Stimulated activated CD8-positive, alpha-beta memory T cell treated with anti-CD3 and anti-CD28 coated beads, Interleukin-4, amount 100 ng/mL, for 48 hours (primary cell): ENCODE measurements at regions not wholly inside any gene's neighbourhood (a gene's known extent, or its start where the extent isn't known, plus 50 kb on each side); places are given as distances from the start of the nearest gene placed in this dataset.

ENCODE experiments used
- DNase-seq: peaks from one replicate; pipeline ENCODE4 v3.0.0-alpha.2; 2020

DNA sequence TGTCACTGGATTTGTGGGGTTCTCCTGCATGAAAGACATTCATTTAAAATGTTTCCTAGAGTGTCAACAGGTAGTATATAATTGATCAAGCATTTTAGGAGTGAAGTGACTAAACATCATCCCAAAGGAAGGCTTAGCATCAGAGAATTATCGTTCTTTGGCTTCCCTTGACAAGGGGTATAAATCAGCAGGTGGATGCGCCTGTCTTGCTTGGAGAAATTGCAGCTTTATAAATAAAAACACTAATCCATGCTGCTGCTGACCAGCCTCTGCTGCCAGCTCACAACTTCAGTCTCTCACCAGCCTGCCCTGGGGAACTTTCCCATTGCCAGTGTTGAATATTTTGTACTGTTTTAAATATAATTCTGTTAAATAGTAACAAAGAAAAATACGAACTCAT lies 1184.7 kb upstream of the TENM4 start:
- DNase-seq: no peak

- DNase-seq: no peak
Observed at GRCh38 chr11:80621871-80622270, 1181.0 kb upstream of the TENM4 start.

DNA sequence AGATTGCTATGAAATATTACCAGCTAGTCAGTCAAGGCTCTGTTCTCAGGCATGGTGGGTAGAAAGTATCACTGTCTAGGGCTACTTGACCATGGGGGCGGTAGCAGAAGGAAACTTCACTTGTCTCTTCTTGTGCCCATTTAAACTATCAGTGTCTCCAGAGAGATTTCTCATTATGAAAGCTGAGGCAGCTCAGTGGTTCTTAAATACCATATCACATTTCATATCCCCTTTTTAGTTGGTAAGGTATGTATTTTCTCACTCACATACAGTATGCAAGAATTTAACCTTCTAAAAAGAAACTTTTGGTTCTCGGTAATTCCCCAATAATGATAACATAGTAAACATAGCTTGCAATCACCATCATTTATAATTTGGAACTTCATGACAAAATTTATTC lies 1180.0 kb upstream of the TENM4 start:
- DNase-seq: no peak

- DNase-seq: no peak
Observed at GRCh38 chr11:80617156-80617555, 1176.3 kb upstream of the TENM4 start.

DNA sequence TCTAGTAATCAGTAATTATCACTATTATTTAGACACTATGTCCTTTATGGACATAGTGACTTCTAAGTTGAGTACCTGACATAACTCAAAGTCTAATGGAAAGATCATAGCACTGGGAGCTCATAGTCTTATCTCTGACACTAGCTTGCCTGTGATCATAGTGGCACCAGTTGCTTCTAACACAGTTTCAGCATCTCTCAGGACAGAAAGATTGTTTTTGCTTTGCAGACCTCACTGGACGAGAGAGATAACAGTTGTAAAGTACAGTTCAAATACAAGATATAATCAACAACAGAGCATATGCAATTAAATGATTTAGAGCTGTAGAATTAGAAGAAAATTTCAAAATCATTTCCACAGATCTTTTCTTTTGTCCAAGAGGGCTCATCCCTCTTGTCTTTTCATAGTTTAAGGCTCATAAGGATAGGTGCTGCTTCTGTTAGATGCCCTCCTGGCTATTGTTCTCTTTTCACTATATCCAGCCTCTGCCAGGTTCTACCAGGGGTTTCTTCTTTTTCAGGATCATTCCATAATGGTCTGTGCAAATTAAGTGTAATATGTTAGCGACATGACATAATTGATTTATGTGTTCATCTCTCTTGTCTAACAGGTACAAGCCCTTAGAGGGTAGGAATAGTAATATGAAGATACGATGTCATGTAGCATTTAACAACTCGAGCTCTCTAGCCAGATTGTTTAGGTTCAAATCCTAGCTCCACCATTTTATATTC lies 1175.4 kb upstream of the TENM4 start:
- DNase-seq: no peak

- no peak for DNase-seq
Observed at GRCh38 chr11:80613655-80614054, 1172.8 kb upstream of the TENM4 start.

- no peak for DNase-seq
Observed at GRCh38 chr11:80610516-80610915, 1169.7 kb upstream of the TENM4 start.

GRCh38 chr11:80603472-80603871 lies 1162.6 kb upstream of the TENM4 start:
- no peak for DNase-seq

DNA sequence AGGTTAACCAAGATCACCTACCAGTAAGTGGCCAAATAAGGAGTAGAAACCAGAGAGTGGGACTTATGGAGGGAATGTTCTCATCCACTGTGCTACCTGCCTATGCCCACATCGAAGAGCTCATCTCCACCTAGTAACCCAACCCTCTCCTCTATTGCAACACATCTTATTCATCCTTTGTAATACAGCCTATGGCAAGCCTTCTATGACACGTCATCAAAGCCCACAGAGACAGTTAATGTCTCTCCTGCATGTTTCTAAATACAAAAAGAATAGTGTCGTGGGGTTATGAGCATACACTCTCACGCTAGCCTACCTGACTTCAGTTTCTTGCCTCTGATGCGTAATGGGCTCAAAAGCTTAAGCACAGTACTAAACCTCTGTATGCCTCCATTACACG lies 1158.1 kb upstream of the TENM4 start:
- no peak for DNase-seq

DNA sequence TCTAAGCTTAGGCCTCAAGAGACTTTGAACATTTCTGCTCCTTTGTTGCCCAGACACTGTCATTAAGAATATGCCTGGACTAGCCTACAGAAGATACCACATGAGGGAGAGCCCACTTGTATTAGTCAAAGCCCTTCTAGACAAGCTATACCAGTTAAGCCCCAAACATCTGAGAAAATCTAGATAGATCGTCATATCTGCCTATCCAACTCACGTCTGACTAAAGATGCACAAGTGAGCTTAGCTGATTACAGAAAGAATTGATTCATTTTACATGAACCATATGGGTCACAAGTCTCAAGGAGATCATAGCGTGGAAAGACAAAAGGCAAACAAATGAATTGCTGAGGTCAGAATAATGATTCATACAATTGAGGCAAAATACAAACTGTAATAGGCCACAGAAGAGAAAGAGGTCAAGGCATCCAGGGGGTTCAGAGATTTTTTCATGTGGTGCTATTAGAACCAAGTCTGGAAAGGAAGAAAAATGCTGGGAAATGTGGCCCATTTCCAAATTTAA lies 1155.5 kb upstream of the TENM4 start:
- no peak for DNase-seq

DNA sequence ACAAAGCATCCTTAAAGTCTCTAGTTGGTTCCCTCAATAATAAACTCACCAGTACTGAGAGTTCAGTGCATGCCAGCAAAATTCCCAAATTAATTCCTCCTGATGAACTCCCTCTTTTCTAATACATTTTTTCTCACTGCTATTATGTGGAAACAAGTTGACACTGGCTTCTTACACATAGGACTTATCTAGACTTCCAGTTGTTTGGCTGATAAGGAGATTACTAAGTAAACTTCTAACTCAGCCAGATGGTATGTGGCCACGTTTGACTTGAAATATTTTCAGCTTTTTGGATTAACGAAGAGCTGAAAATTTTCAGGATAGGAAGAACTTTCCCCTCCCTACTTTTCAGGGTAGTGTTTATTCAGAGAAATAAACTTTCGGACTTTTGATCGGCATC lies 1154.2 kb upstream of the TENM4 start:
- no peak for DNase-seq

DNA sequence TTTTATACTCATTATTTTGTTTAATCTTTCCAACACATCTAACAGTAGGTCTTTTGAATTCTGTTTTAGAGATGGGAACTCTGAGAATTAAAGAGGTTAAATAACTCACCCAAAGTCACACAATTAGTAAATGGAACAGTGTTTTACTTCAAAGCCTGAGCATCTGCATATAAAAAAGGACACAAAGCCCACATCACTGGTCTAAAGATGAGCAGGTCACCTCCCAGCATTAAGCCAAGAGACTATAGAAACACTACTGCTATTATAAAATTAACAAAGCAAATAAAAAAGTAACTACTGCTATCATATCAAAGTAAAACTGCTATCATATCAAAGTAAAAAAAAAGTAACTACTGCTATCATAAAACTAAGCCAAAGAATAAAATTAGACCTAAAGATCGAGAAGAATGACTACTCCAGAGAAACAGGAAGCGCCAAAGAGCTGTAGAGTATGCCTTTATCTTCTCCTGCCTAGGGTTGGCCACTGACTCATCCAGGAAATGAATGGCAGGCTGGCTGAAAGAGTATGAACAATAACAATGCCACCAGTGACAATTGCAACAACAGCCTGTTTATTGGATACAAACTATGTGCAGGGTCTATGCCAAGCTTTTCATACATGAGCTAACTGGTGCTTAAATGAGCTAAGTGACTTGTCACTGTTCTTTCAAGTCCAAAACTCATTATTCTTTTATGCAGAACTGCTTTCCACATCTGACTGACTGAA lies 1153.0 kb upstream of the TENM4 start:
- DNase-seq: no peak

- no peak for DNase-seq
Observed at GRCh38 chr11:80592546-80592945, 1151.7 kb upstream of the TENM4 start.

DNA sequence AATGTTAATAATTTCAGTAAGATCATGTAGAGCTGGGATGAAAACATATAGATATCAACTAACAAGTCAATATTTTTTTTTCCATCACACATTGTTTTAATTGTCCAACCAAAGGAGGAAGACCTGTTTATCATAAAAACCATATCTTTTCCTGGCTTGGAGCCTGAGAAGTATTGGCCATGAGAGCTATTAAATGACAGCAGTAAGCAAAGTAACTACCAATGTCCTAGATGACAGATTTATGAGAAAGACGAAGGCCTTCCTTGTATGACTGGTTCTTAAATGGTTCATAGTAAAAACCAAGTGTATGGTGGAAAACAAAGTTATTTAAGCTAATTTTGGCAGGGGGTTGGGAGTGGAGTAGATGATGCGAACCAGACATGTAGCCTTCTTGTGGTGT lies 1147.1 kb upstream of the TENM4 start:
- no peak for DNase-seq

- DNase-seq: no peak
Observed at GRCh38 chr11:80586464-80586863, 1145.6 kb upstream of the TENM4 start.

- DNase-seq: no peak
Observed at GRCh38 chr11:80584661-80585060, 1143.8 kb upstream of the TENM4 start.

DNA sequence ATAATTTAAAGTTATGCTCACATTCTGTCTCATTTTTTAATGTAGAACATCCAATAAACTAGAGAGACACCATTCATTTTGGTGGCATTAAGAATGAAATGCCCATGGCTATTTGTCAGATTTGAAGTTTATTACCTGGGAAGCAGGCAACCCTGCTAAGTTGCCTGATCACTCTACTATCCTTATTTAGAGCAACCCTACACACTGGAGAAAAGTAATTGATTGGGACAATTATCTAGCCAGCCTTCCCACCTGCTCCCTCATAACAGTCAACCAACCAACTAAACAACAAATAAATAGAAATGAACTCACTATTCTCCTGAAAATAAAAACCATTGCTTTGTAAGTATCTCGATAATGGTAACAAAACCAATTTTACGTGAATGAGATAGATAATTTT lies 1129.0 kb upstream of the TENM4 start:
- no peak for DNase-seq

DNA sequence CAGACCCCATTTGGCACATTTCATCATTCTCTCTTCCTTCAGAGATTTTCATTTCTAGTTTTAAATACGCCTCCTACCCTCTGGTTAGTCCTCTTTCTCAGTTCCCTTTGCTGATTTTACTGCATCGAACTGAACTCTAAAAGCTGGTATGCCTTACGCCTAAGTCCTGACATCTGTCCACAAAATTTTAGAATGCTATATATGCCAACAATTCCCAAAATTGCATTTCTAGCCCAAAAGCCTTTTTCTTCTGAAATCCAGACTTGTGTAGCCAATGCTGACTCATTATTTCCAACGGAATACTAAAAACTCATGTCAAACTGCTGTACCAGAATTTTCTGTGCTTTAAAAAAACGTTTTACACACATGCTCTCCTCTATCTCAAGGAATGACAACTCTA lies 1124.4 kb upstream of the TENM4 start:
- DNase-seq: no peak

DNA sequence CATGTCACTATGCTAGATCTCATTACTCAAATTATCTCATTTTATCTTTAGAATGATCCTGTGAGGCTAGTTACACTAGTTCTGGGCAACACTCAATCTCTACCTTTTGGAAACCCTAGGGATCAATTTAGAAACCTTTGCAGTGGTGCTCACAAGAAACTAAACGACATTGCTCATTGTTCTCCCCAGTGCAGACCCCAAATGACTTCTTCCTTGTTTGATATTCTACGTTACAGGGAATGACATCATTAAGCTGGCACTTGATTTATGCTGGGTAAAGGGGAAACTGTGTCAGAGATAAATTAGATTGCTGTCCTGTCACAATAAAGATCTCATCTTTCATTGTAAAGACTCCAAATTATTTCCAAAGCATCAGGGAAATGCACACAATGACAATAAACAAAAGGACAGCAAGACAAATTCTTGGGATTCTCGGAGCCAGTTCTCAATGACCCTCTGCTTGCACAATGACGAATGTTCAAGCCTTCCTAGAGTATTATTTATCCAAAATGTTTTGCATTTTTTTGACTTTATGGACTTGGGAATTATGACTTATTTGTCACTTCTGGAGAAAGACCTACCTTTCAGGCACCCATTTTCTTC lies 1121.8 kb upstream of the TENM4 start:
- DNase-seq: no peak

GRCh38 chr11:80559942-80560341 lies 1119.1 kb upstream of the TENM4 start:
- DNase-seq: no peak

DNA sequence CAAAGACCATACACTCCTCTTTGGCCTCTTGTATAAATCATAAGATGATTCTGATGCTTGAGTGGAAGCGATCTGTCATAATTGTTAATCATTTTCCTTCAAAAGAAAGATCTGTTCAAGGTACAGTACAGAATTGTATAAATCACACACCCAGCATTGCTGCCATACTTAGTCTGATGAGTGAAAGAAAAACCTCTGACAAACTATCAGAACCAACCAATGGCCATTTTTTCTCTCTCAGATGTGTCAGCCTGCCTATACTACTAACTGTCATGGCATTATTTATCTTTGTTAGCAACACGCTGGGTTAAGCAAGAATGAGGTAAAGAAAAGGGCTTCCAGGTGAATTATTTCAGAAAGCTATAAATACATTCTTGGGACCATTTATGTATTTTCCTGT lies 1112.7 kb upstream of the TENM4 start:
- no peak for DNase-seq

- no peak for DNase-seq
Observed at GRCh38 chr11:80542704-80543103, 1101.9 kb upstream of the TENM4 start.

- no peak for DNase-seq
Observed at GRCh38 chr11:80538040-80538439, 1097.2 kb upstream of the TENM4 start.

DNA sequence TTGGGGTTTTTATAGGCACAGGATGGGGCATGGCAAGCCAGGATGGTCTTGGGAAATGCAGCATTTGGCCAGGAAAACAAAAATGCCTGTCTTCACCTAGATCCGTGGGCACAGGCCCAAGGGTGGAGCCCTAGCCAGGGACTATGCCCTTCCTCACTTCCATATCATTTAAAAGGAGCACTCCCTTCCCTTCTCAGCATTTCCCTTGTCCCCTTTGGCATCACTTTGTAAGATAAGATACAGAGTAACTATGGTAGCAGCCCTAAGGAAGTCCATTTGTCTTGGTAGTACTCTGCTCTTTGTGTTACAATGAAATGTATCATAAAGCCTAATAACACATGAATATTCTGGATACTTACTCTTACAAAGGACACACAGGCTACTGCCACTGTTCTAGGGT lies 1092.6 kb upstream of the TENM4 start:
- DNase-seq: no peak
